ENCODE measurements at regions not wholly inside any gene's neighbourhood (a gene's known extent, or its start where the extent isn't known, plus 50 kb on each side); places are given as distances from the start of the nearest gene placed in this dataset.

DNA sequence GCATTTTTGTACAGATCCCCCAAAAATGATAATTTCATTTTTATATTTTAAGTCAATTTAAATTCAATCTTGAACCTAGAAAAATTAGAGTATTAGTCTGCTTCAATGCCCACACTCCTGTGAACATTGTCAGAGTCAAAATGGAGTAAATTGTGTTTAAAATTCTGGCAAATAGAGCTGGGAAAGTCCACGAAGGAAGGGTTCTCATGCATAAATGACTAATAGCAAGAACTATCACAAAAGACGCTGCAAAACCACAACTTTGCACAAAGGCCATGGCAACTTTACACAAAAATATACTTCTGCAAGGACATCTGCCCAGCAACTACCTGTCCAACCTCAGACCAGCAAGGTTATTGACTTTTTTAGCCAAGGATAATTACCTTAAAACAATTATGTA is 203.2 kb upstream of the SMLR1 start:
- intact Hi-C loops (cut with DNase I; ENCODE audit: low total_unique reads) = no loop called here
- Histone ChIP-seq H3K4me1 (no peaks in the 10 kb centered on the region), H3K27ac (no peak overlapping the region), H3K36me3 (no peaks in the 10 kb centered on the region), H3K27me3 (no peaks in the 10 kb centered on the region), H3K4me3 (no peak overlapping the region), H3K9me3 (no peaks in the 10 kb centered on the region)
- TF ChIP-seq POLR2A (IDR thresholded peaks at IDR 0.05) = no peak
- TF ChIP-seq, protein P1, sequence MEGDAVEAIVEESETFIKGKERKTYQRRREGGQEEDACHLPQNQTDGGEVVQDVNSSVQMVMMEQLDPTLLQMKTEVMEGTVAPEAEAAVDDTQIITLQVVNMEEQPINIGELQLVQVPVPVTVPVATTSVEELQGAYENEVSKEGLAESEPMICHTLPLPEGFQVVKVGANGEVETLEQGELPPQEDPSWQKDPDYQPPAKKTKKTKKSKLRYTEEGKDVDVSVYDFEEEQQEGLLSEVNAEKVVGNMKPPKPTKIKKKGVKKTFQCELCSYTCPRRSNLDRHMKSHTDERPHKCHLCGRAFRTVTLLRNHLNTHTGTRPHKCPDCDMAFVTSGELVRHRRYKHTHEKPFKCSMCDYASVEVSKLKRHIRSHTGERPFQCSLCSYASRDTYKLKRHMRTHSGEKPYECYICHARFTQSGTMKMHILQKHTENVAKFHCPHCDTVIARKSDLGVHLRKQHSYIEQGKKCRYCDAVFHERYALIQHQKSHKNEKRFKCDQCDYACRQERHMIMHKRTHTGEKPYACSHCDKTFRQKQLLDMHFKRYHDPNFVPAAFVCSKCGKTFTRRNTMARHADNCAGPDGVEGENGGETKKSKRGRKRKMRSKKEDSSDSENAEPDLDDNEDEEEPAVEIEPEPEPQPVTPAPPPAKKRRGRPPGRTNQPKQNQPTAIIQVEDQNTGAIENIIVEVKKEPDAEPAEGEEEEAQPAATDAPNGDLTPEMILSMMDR (IDR thresholded peaks at IDR 0.05) = no peak
- DNase-seq = no peak

DNA sequence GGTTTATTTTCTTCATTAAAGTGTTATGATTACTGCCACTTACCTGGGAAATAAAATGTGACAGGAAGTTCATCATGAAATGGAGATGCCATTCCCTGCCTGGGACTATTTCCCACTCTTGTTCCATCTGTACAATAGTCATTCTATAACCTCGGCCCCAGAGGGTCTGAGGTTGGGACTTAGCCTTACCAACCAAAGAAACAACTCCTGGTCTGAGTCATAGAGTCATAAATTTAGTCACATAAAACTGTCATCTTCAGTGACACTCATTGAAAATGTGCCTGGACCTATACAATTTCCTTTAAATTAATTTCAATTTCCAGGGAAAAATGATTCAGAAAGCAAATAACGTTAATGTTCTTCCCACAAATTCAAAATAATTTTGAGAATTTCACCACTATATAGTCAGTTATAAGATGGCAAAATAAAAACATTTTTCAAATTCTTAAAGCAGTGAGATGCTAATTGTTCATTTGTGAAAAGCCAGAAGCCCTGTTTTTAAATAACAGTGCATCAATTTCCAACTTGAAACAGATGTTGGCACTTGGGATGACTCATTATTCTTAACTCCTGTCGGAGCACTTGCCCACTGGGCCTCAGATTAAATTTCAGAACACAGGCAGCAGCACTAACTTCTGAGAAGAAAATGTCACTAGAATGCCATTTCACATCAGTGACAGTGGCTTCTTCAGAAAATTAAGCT is 201.2 kb upstream of the SMLR1 start:
- peak overlapping the region; percentile 21 to 30 for H3K27ac ChIP-seq
- H3K4me1 ChIP-seq = no peaks in the 10 kb centered on the region
- H3K4me3 ChIP-seq = no peak overlapping the region
- TF ChIP-seq POLR2A (IDR thresholded peaks at IDR 0.05) = no peak
- TF ChIP-seq, protein P1 (IDR thresholded peaks at IDR 0.05) = no peak
- DNase-seq = no peak
- H3K9me3 ChIP-seq = no peaks in the 10 kb centered on the region
- intact Hi-C loops (cut with DNase I; ENCODE audit: low total_unique reads) = no loop called here
- no peaks in the 10 kb centered on the region for H3K36me3 ChIP-seq
- no peaks in the 10 kb centered on the region for H3K27me3 ChIP-seq

DNA sequence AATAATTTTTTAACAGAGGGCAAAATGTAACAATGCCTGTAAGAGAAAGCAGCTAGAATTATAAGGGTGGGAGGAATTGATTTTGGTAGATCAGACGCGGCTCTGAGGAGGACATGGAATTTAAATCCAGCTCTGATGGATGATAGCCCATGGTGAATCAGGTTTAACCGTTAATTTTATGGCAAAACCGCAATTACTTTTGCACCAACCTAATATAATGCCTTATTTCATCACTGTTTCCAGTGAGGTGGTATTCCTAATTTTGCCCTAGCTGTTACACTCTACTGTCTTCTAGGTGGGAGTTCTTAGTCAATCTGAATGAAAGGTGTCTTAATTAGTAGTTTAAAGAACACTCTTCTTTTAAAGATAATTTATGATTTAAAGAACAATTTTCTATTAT is 198.3 kb upstream of the SMLR1 start:
- Histone ChIP-seq H3K27me3 (no peaks in the 10 kb centered on the region), H3K9me3 (no peaks in the 10 kb centered on the region), H3K36me3 (no peaks in the 10 kb centered on the region), H3K4me3 (no peak overlapping the region), H3K4me1 (no peaks in the 10 kb centered on the region), H3K27ac (no peak overlapping the region)
- TF ChIP-seq POLR2A (IDR thresholded peaks at IDR 0.05) = no peak
- TF ChIP-seq, protein P1 (IDR thresholded peaks at IDR 0.05) = no peak
- intact Hi-C loops (cut with DNase I; ENCODE audit: low total_unique reads) = no loop called here
- no peak for DNase-seq

DNA sequence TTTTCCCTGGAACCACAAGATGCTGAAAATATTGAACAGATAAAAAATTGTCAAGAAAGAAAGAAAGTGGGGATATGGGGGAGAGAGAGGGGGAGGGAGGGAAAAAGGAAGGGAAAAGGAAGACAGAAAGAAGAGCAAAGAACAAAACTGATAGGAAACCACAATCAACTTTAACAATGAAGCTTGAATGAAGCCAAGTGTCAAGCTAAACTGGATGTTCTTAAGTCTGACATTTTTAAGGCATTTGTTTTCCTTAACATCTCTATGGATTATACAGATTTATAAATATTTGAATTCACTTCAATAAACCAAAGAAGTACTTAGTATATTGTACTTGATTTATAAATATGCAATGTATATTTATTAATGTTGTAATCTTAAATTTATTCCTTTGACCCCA is 197.6 kb upstream of the SMLR1 start:
- intact Hi-C loops (cut with DNase I; ENCODE audit: low total_unique reads) = no loop called here
- Histone ChIP-seq H3K4me3 (no peak overlapping the region), H3K4me1 (no peaks in the 10 kb centered on the region), H3K27ac (no peak overlapping the region), H3K27me3 (no peaks in the 10 kb centered on the region), H3K9me3 (no peaks in the 10 kb centered on the region), H3K36me3 (no peaks in the 10 kb centered on the region)
- no peak for DNase-seq
- no peak for TF ChIP-seq POLR2A (IDR thresholded peaks at IDR 0.05)
- TF ChIP-seq, protein P1 (IDR thresholded peaks at IDR 0.05) = no peak

DNA sequence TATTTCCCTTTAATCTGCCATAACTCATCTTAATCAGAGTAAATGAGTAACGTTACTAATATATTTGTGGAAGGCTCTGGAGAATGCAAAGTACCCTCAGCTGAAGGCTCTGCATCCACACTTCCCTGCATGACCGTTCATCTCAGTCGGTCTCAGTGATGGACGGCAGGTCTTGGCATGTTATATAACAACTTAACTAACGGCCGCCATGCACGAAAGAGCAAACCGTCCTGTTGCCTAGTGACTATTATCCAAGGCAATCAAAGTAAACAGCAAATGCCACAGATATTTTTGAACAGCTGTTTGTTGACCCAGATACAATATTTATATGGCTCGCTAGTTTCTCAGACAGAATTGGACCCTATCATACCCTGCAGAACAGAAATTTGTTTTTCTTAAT is 194.9 kb upstream of the SMLR1 start:
- H3K9me3 ChIP-seq = no peaks in the 10 kb centered on the region
- no peak for DNase-seq
- H3K27me3 ChIP-seq = no peaks in the 10 kb centered on the region
- intact Hi-C loops (cut with DNase I; ENCODE audit: low total_unique reads) = no loop called here
- H3K27ac ChIP-seq = no peak overlapping the region
- TF ChIP-seq POLR2A (IDR thresholded peaks at IDR 0.05) = no peak
- TF ChIP-seq, protein P1 (IDR thresholded peaks at IDR 0.05) = no peak
- H3K4me1 ChIP-seq = no peaks in the 10 kb centered on the region
- H3K4me3 ChIP-seq = no peak overlapping the region
- H3K36me3 ChIP-seq = no peaks in the 10 kb centered on the region

Measured in uterus (tissue), 3 donors.